PFSK-1 (cell line): ENCODE measurements at regions not wholly inside any gene's neighbourhood (a gene's known extent, or its start where the extent isn't known, plus 50 kb on each side); places are given as distances from the start of the nearest gene placed in this dataset.

Source experiments
- FOXP2 ChIP-seq: optimal IDR thresholded peaks from 2 replicates; pipeline ENCODE3; 2011; ENCODE audit warnings: borderline replicate concordance, control low read depth, inconsistent platforms; ENCODE audit not compliant: insufficient read depth; ENCODE audit errors: extremely low read length, extremely low read depth
- POLR2AphosphoS5 ChIP-seq: IDR thresholded peaks from 2 replicates; pipeline ENCODE4 v1.6.1; 2012; ENCODE audit warnings: low read depth, mild to moderate bottlenecking, control low read depth, low read length, moderate library complexity
- REST ChIP-seq, 2 experiments: IDR thresholded peaks; 2 replicates each; pipeline versions ENCODE4 v1.6.1 to v1.8.0; 2011 to 2012; ENCODE audit warnings: low read depth in 2 of 2, low read length in 2 of 2, control low read depth in 1 of 2, inconsistent platforms in 1 of 2, mild to moderate bottlenecking in 1 of 2, moderate library complexity in 1 of 2; ENCODE audit not compliant: insufficient read depth in 1 of 2
- SIN3A ChIP-seq: IDR thresholded peaks from 2 replicates; pipeline ENCODE4 v1.6.1; 2012; ENCODE audit warnings: mild to moderate bottlenecking, low read length, moderate library complexity, borderline replicate concordance; ENCODE audit not compliant: insufficient read depth
- TAF1 ChIP-seq: IDR thresholded peaks from 2 replicates; pipeline ENCODE4 v1.6.1; 2012; ENCODE audit warnings: low read length, control low read depth, borderline replicate concordance; ENCODE audit not compliant: insufficient read depth

- no peak for TF ChIP-seq REST (IDR thresholded peaks at IDR 0.05; ENCODE audit: insufficient read depth in 1 of 2, low read depth in 2 of 2, low read length in 2 of 2)
- no peak for TF ChIP-seq TAF1
- TF ChIP-seq FOXP2 = no peak
- TF ChIP-seq SIN3A = no peak
- no peak for TF ChIP-seq POLR2AphosphoS5
These were observed 142.7 kb upstream of the SYT6 start for GRCh38 chr1:114296413-114296812.

GRCh38 chr1:114295321-114295720 lies 141.7 kb upstream of the SYT6 start:
- no peak for TF ChIP-seq FOXP2
- no peak for TF ChIP-seq REST (IDR thresholded peaks at IDR 0.05; ENCODE audit: insufficient read depth in 1 of 2, low read depth in 2 of 2, low read length in 2 of 2)
- no peak for TF ChIP-seq SIN3A
- TF ChIP-seq TAF1 = no peak
- TF ChIP-seq POLR2AphosphoS5 = no peak

- TF ChIP-seq POLR2AphosphoS5 (no peak), TAF1 (no peak), FOXP2 (no peak), REST (IDR thresholded peaks at IDR 0.05; ENCODE audit: insufficient read depth in 1 of 2, low read depth in 2 of 2, low read length in 2 of 2) (no peak), SIN3A (no peak)
These were observed 139.2 kb upstream of the SYT6 start for GRCh38 chr1:114292835-114293234.

- TF ChIP-seq SIN3A (no peak), FOXP2 (no peak), REST (IDR thresholded peaks at IDR 0.05; ENCODE audit: insufficient read depth in 1 of 2, low read depth in 2 of 2, low read length in 2 of 2) (no peak), TAF1 (no peak), POLR2AphosphoS5 (no peak)
These were observed 138.5 kb upstream of the SYT6 start for GRCh38 chr1:114292194-114292593.

- TF ChIP-seq SIN3A (no peak), TAF1 (no peak)
These were observed 137.1 kb upstream of the SYT6 start for GRCh38 chr1:114290776-114291175.
